Stimulated activated CD8-positive, alpha-beta memory T cell treated with anti-CD3 and anti-CD28 coated beads, Interleukin-12 subunit alpha, Interleukin-12 subunit beta, amount 100 ng/mL, for 24 hours (primary cell): ENCODE measurements at regions not wholly inside any gene's neighbourhood (a gene's known extent, or its start where the extent isn't known, plus 50 kb on each side); places are given as distances from the start of the nearest gene placed in this dataset.
"Not testable (repeated sequence)": the region's sequence is repeated elsewhere in the genome, so short reads cannot be mapped to it uniquely, and the experiment has no call there.

Experiments
- DNase-seq: peaks from one replicate; pipeline ENCODE4 v3.0.0-alpha.2; 2020; ENCODE audit errors: extremely low read depth

GRCh38 chr2:6139142-6139541, 447.0 kb downstream of the SOX11 start:
- no peak for DNase-seq

GRCh38 chr2:6139916-6140315, 447.7 kb downstream of the SOX11 start:
- no peak for DNase-seq

GRCh38 chr2:6140509-6140908, 448.3 kb downstream of the SOX11 start:
- DNase-seq = no peak

- no peak for DNase-seq
These were observed 451.6 kb downstream of the SOX11 start for GRCh38 chr2:6143812-6144211.

GRCh38 chr2:6147215-6147614, 455.0 kb downstream of the SOX11 start:
- DNase-seq = not testable (repeated sequence)

- no peak for DNase-seq
These were observed 456.7 kb downstream of the SOX11 start for GRCh38 chr2:6148882-6149281.

- DNase-seq = no peak
These were observed 467.4 kb downstream of the SOX11 start for GRCh38 chr2:6159606-6160005.

- DNase-seq = no peak
These were observed 471.7 kb downstream of the SOX11 start for GRCh38 chr2:6163932-6164331.

- DNase-seq = no peak
These were observed 473.0 kb downstream of the SOX11 start for GRCh38 chr2:6164986-6165747.

GRCh38 chr2:6167592-6168138, 475.5 kb downstream of the SOX11 start:
- DNase-seq = no peak

- no peak for DNase-seq
These were observed 476.3 kb downstream of the SOX11 start for GRCh38 chr2:6168485-6168884.

GRCh38 chr2:6171294-6171693, 479.1 kb downstream of the SOX11 start:
- no peak for DNase-seq

- DNase-seq = no peak
These were observed 485.6 kb downstream of the SOX11 start for GRCh38 chr2:6177811-6178210.

GRCh38 chr2:6181525-6181924, 489.3 kb downstream of the SOX11 start:
- no peak for DNase-seq

GRCh38 chr2:6181926-6182325, 489.7 kb downstream of the SOX11 start:
- no peak for DNase-seq

GRCh38 chr2:6183226-6183625, 491.0 kb downstream of the SOX11 start:
- no peak for DNase-seq

GRCh38 chr2:6184532-6185292, 492.5 kb downstream of the SOX11 start:
- DNase-seq = no peak

- no peak for DNase-seq
These were observed 494.4 kb downstream of the SOX11 start for GRCh38 chr2:6186332-6187151.

GRCh38 chr2:6196449-6196848, 504.3 kb downstream of the SOX11 start:
- no peak for DNase-seq

- DNase-seq = not testable (repeated sequence)
These were observed 506.3 kb downstream of the SOX11 start for GRCh38 chr2:6198370-6198919.

- DNase-seq = no peak
These were observed 510.6 kb downstream of the SOX11 start for GRCh38 chr2:6202756-6203155.
